Omental fat pad (tissue), 3 donors: ENCODE measurements at regions not wholly inside any gene's neighbourhood (a gene's known extent, or its start where the extent isn't known, plus 50 kb on each side); places are given as distances from the start of the nearest gene placed in this dataset.

Source experiments
- ATAC-seq: fragments of 150-250 bp; one replicate; pipeline ENCODE4 v1.9.1; 2016; ENCODE audit warnings: mild to moderate bottlenecking, moderate library complexity; ENCODE audit not compliant: low FRiP score
- DNase-seq: peaks from one replicate; pipeline ENCODE4 v3.0.0-alpha.2; 2019; ENCODE audit warnings: low spot score
- CTCF ChIP-seq, 3 donors: fragments of 450-650 bp; IDR thresholded peaks; one replicate each; pipeline ENCODE4 v1.5.1; 2016 to 2017; ENCODE audit warnings: antibody characterized with exemption in 3 of 3, mild to moderate bottlenecking in 3 of 3, moderate library complexity in 2 of 3

DNA sequence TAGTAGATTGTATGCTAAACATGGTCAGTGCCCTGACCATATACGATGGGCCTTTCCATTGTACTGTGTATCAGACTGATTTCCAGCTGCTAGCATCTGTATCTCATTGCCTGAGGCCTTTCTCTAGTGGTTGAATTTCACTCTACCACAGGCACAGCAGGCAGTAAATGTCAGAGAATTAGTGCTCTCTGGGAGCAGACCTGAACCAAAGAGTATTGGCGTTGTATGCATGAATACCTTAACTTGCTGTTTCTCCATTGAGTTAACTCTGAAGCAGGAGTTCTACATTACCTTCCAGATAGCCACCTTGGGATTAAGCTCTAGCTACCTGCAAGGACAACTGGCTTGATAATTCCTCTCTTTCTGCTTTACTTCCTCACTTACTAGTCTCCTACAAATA lies 439.2 kb upstream of the EPHA3 start:
- TF ChIP-seq CTCF (IDR thresholded peaks at IDR 0.05), result no peak
- DNase-seq, result no peak

DNA sequence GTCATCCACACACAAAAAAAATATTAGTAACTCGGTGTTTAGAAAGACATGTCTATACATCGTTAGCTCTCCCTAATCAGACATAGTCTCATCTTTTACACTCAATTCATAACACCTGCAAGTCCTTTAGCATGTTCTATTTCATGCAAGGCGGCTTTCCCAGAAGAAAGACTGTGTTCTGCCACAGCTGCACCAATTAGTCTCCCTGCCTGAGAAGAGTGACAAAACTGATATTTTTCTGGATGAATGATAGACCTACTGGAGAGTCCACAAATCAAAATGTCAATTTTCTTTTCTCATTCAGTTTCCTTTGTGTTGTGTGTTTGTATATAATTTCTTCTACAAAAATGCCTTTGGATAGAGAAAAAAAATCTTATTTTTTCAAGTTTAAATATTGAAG lies 435.8 kb upstream of the EPHA3 start:
- DNase-seq (no peak), ATAC-seq (no peak)
- no peak for TF ChIP-seq CTCF (IDR thresholded peaks at IDR 0.05)

More for the DNA sequence above, 439.2 kb upstream of the EPHA3 start:
- ATAC-seq, result no peak

GRCh38 chr3:88677298-88677697 lies 430.1 kb upstream of the EPHA3 start:
- no peak for ATAC-seq
- TF ChIP-seq CTCF (IDR thresholded peaks at IDR 0.05), result no peak
- no peak for DNase-seq

- no peak for ATAC-seq
- no peak for TF ChIP-seq CTCF (IDR thresholded peaks at IDR 0.05)
- DNase-seq, result no peak
These were observed 428.7 kb upstream of the EPHA3 start for GRCh38 chr3:88678747-88679146.

GRCh38 chr3:88690287-88690686 lies 417.1 kb upstream of the EPHA3 start:
- ATAC-seq, result no peak
- no peak for TF ChIP-seq CTCF (IDR thresholded peaks at IDR 0.05)
- DNase-seq, result no peak

GRCh38 chr3:88691081-88691480 lies 416.3 kb upstream of the EPHA3 start:
- DNase-seq (no peak), ATAC-seq (no peak)
- no peak for TF ChIP-seq CTCF (IDR thresholded peaks at IDR 0.05)

GRCh38 chr3:88703501-88704059 lies 403.8 kb upstream of the EPHA3 start:
- TF ChIP-seq CTCF (IDR thresholded peaks at IDR 0.05), result no peak
- no peak for DNase-seq
- ATAC-seq, result no peak
